ENCODE measurements at regions not wholly inside any gene's neighbourhood (a gene's known extent, or its start where the extent isn't known, plus 50 kb on each side); places are given as distances from the start of the nearest gene placed in this dataset.

DNA sequence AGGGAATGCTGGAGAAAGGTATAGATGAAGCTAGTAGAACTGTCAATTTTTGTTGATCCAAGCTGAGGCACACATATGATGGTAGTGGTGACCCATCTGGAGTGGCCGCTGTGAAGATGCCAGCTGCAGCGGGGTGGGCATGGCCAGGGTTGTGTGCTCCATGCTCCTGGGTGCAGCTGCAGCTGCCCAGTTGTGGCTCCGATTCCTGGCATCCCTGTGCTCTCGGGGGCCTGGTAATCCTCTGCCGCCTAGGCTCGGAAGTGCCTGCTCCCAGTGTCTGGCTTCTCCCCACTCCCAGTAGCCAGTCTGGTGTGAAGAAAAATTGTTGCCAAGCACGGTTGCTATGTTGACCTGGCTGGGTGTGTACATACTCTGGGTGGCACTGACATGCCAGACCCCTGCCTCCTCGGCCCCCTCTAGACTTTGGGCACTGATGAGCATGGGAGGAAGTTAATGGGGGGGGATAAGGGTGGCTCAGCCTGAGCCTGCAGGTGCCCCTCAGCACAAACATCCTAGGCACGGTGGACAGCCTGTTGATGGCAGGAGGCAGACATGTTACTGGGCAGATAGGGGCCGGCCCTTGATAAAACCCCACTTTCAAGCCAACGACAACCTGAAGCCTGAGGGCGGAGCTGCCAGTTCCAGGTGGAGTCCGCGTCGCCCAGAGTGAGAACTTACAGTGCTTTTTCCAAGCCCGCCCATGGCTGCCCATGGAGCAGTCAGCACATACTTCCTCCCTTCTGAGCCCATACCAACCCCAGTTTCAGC is 1400.7 kb downstream of the PCDH9 start:
- TF ChIP-seq SP1 (IDR thresholded peaks at IDR 0.05): no peak
- TF ChIP-seq FOXA1 (IDR thresholded peaks at IDR 0.05): no peak
- TF ChIP-seq L3MBTL2 (conservative IDR thresholded peaks at IDR 0.05): no peak
- TF ChIP-seq FOXK2 (IDR thresholded peaks at IDR 0.05): no peak
- TF ChIP-seq FOXM1 (IDR thresholded peaks at IDR 0.05; ENCODE audit: borderline replicate concordance): no peak
- no peak for TF ChIP-seq CTBP1 (IDR thresholded peaks at IDR 0.05; ENCODE audit: borderline replicate concordance)
- TF ChIP-seq TARDBP (IDR thresholded peaks at IDR 0.05): no peak
- TF ChIP-seq HDGF (IDR thresholded peaks at IDR 0.05; ENCODE audit: borderline replicate concordance): no peak
- TF ChIP-seq ARNT (IDR thresholded peaks at IDR 0.05): no peak

All from HEK293T (cell line).